GM12878 (cell line): ENCODE measurements at regions not wholly inside any gene's neighbourhood (a gene's known extent, or its start where the extent isn't known, plus 50 kb on each side); places are given as distances from the start of the nearest gene placed in this dataset.

Source experiments
- CHD2 ChIP-seq: IDR thresholded peaks from 2 replicates; pipeline ENCODE4 v1.6.1; 2011; ENCODE audit warnings: low read depth, low read length, improper control_type of control experiment, borderline replicate concordance
- CTCF ChIP-seq, 3 experiments: IDR thresholded peaks in 2 of 3; conservative IDR thresholded peaks in 1 of 3; 2 replicates each; pipeline ENCODE4 v1.5.1; 2011; ENCODE audit warnings: low read depth in 3 of 3, low read length in 3 of 3, mild to moderate bottlenecking in 3 of 3, control low read depth in 2 of 3, moderate library complexity in 2 of 3, inconsistent platforms in 1 of 3, mixed read lengths in 1 of 3; ENCODE audit not compliant: control insufficient read depth in 2 of 3, insufficient read depth in 1 of 3; ENCODE audit errors: extremely low read depth in 1 of 3
- GABPA ChIP-seq: IDR thresholded peaks from 2 replicates; pipeline ENCODE4 v1.6.1; 2014; ENCODE audit warnings: antibody characterized with exemption, low read depth, mild to moderate bottlenecking, inconsistent platforms
- SKIL ChIP-seq: fragments of 450-650 bp; IDR thresholded peaks from 2 replicates; pipeline ENCODE4 v1.6.1; 2017; ENCODE audit warnings: mild to moderate bottlenecking, low read depth, inconsistent platforms; ENCODE audit not compliant: poor library complexity, severe bottlenecking
- ZBTB40 ChIP-seq: fragments of 450-650 bp; IDR thresholded peaks from 2 replicates; pipeline ENCODE4 v1.6.1; 2016; ENCODE audit warnings: mild to moderate bottlenecking, moderate library complexity, borderline replicate concordance
- ZNF274 ChIP-seq: IDR thresholded peaks from one replicate; pipeline ENCODE4 v1.8.0; 2011; ENCODE audit not compliant: insufficient read length, insufficient read depth

- no peak for TF ChIP-seq ZNF274
- TF ChIP-seq ZBTB40, result no peak
- TF ChIP-seq GABPA, result no peak
- no peak for TF ChIP-seq SKIL
- TF ChIP-seq CTCF (IDR thresholded peaks at IDR 0.05 in 2 of 3, conservative IDR thresholded peaks at IDR 0.05 in 1 of 3; ENCODE audit: control insufficient read depth in 2 of 3, extremely low read depth in 1 of 3, insufficient read depth in 1 of 3, low read depth in 3 of 3, low read length in 3 of 3), result no peak
- no peak for TF ChIP-seq CHD2
These were observed 817.9 kb downstream of the SOCS6 start (continued) for GRCh38 chr18:71106701-71107100.
